ENCODE measurements at regions not wholly inside any gene's neighbourhood (a gene's known extent, or its start where the extent isn't known, plus 50 kb on each side); places are given as distances from the start of the nearest gene placed in this dataset.

- H3K4me1 ChIP-seq, result no peaks in the 10 kb centered on the region
- no peak overlapping the region for H3K27ac ChIP-seq
- H3K36me3 ChIP-seq, result no peaks in the 10 kb centered on the region
- no peak overlapping the region for H3K4me3 ChIP-seq
- no peak for TF ChIP-seq POLR2A (IDR thresholded peaks at IDR 0.05)
- TF ChIP-seq CTCF (IDR thresholded peaks at IDR 0.05), result no peak
- H3K9me3 ChIP-seq, result no peaks in the 10 kb centered on the region
- no peaks in the 10 kb centered on the region for H3K27me3 ChIP-seq
- DNase-seq, result no peak
Observed at GRCh38 chr11:95372097-95372656, 141.2 kb upstream of the SESN3 start.

GRCh38 chr11:95371153-95371552 lies 140.2 kb upstream of the SESN3 start:
- Histone ChIP-seq H3K27ac (no peak overlapping the region), H3K4me3 (no peak overlapping the region)
- TF ChIP-seq POLR2A (IDR thresholded peaks at IDR 0.05) (no peak), CTCF (IDR thresholded peaks at IDR 0.05) (no peak)

GRCh38 chr11:95367726-95368125 lies 136.7 kb upstream of the SESN3 start:
- Histone ChIP-seq H3K4me1 (no peaks in the 10 kb centered on the region), H3K4me3 (no peak overlapping the region), H3K27ac (no peak overlapping the region), H3K27me3 (no peaks in the 10 kb centered on the region), H3K9me3 (no peaks in the 10 kb centered on the region), H3K36me3 (no peaks in the 10 kb centered on the region)
- DNase-seq, result no peak
- TF ChIP-seq POLR2A (IDR thresholded peaks at IDR 0.05), result no peak

More at GRCh38 chr11:95371153-95371552, 140.2 kb upstream of the SESN3 start:
- no peaks in the 10 kb centered on the region for H3K9me3 ChIP-seq
- H3K4me1 ChIP-seq, result no peaks in the 10 kb centered on the region
- no peaks in the 10 kb centered on the region for H3K36me3 ChIP-seq
- H3K27me3 ChIP-seq, result no peaks in the 10 kb centered on the region
- no peak for DNase-seq

GRCh38 chr11:95365348-95365747 lies 134.3 kb upstream of the SESN3 start:
- Histone ChIP-seq H3K27ac (no peak overlapping the region), H3K36me3 (no peaks in the 10 kb centered on the region), H3K9me3 (no peaks in the 10 kb centered on the region), H3K27me3 (no peaks in the 10 kb centered on the region), H3K4me1 (no peaks in the 10 kb centered on the region), H3K4me3 (no peak overlapping the region)
- TF ChIP-seq CTCF (IDR thresholded peaks at IDR 0.05) (no peak), POLR2A (IDR thresholded peaks at IDR 0.05) (no peak)
- DNase-seq, result no peak

GRCh38 chr11:95364324-95365295 lies 133.6 kb upstream of the SESN3 start:
- Histone ChIP-seq H3K27ac (no peak overlapping the region), H3K36me3 (no peaks in the 10 kb centered on the region), H3K4me3 (no peak overlapping the region), H3K27me3 (no peaks in the 10 kb centered on the region), H3K4me1 (no peaks in the 10 kb centered on the region), H3K9me3 (no peaks in the 10 kb centered on the region)
- no peak for DNase-seq
- TF ChIP-seq POLR2A (IDR thresholded peaks at IDR 0.05) (no peak), CTCF (IDR thresholded peaks at IDR 0.05) (no peak)

GRCh38 chr11:95363708-95364107 lies 132.7 kb upstream of the SESN3 start:
- Histone ChIP-seq H3K9me3 (no peaks in the 10 kb centered on the region), H3K4me3 (no peak overlapping the region), H3K36me3 (no peaks in the 10 kb centered on the region), H3K27ac (no peak overlapping the region), H3K4me1 (no peaks in the 10 kb centered on the region), H3K27me3 (no peaks in the 10 kb centered on the region)
- TF ChIP-seq CTCF (IDR thresholded peaks at IDR 0.05) (no peak), POLR2A (IDR thresholded peaks at IDR 0.05) (no peak)
- no peak for DNase-seq

All from Peyer's patch (tissue), 4 donors.